ENCODE measurements at regions not wholly inside any gene's neighbourhood (a gene's known extent, or its start where the extent isn't known, plus 50 kb on each side); places are given as distances from the start of the nearest gene placed in this dataset.

GRCh38 chr13:61831026-61831425 lies 415.4 kb upstream of the PCDH20 start:
- no peak for DNase-seq
- H3K36me3 Mint-ChIP-seq (ENCODE audit: low read depth) = no peaks in the 10 kb centered on the region
- H3K27ac Mint-ChIP-seq = no peak overlapping the region
- H3K4me3 Mint-ChIP-seq = no peak overlapping the region
- H3K9me3 Mint-ChIP-seq = peaks cover 31% of the 10 kb centered on the region
- H3K4me1 Mint-ChIP-seq (ENCODE audit: low read depth) = no peaks in the 10 kb centered on the region
- no peak for TF ChIP-seq CTCF (IDR thresholded peaks at IDR 0.05)
- no peaks in the 10 kb centered on the region for H3K27me3 Mint-ChIP-seq (ENCODE audit: insufficient read depth)

- Mint-ChIP-seq H3K27ac (no peak overlapping the region), H3K4me1 (ENCODE audit: low read depth) (no peaks in the 10 kb centered on the region), H3K36me3 (ENCODE audit: low read depth) (no peaks in the 10 kb centered on the region), H3K9me3 (peaks cover 31% of the 10 kb centered on the region), H3K4me3 (no peak overlapping the region), H3K27me3 (ENCODE audit: insufficient read depth) (no peaks in the 10 kb centered on the region)
- DNase-seq = no peak
- TF ChIP-seq CTCF (IDR thresholded peaks at IDR 0.05) = no peak
Measured at GRCh38 chr13:61830475-61830874, 414.8 kb upstream of the PCDH20 start.

GRCh38 chr13:61824168-61824567 lies 408.5 kb upstream of the PCDH20 start:
- Mint-ChIP-seq H3K4me1 (ENCODE audit: low read depth) (no peaks in the 10 kb centered on the region), H3K27ac (no peak overlapping the region), H3K4me3 (no peak overlapping the region), H3K9me3 (peaks cover 30% of the 10 kb centered on the region), H3K36me3 (ENCODE audit: low read depth) (no peaks in the 10 kb centered on the region), H3K27me3 (ENCODE audit: insufficient read depth) (no peaks in the 10 kb centered on the region)
- no peak for DNase-seq
- no peak for TF ChIP-seq CTCF (IDR thresholded peaks at IDR 0.05)

GRCh38 chr13:61812286-61812685 lies 396.6 kb upstream of the PCDH20 start:
- Mint-ChIP-seq H3K4me3 (no peak overlapping the region), H3K9me3 (peaks cover 49% of the 10 kb centered on the region), H3K4me1 (ENCODE audit: low read depth) (no peaks in the 10 kb centered on the region), H3K36me3 (ENCODE audit: low read depth) (0 out of 2 replicates have a peak, but pooled peaks cover 6% of the 10 kb centered on the region), H3K27ac (no peak overlapping the region), H3K27me3 (ENCODE audit: insufficient read depth) (no peaks in the 10 kb centered on the region)
- no peak for TF ChIP-seq CTCF (IDR thresholded peaks at IDR 0.05)
- DNase-seq = no peak

GRCh38 chr13:61810065-61810464 lies 394.4 kb upstream of the PCDH20 start:
- DNase-seq = no peak
- no peak overlapping the region for H3K4me3 Mint-ChIP-seq
- H3K27me3 Mint-ChIP-seq (ENCODE audit: insufficient read depth) = no peaks in the 10 kb centered on the region
- 0 out of 2 replicates have a peak, but pooled peaks cover 6% of the 10 kb centered on the region for H3K36me3 Mint-ChIP-seq (ENCODE audit: low read depth)
- no peaks in the 10 kb centered on the region for H3K4me1 Mint-ChIP-seq (ENCODE audit: low read depth)
- no peak overlapping the region for H3K27ac Mint-ChIP-seq
- H3K9me3 Mint-ChIP-seq = peaks cover 38% of the 10 kb centered on the region
- no peak for TF ChIP-seq CTCF (IDR thresholded peaks at IDR 0.05)

- H3K4me3 Mint-ChIP-seq = no peak overlapping the region
- no peaks in the 10 kb centered on the region for H3K4me1 Mint-ChIP-seq (ENCODE audit: low read depth)
- no peaks in the 10 kb centered on the region for H3K27me3 Mint-ChIP-seq (ENCODE audit: insufficient read depth)
- TF ChIP-seq CTCF (IDR thresholded peaks at IDR 0.05) = no peak
- H3K27ac Mint-ChIP-seq = no peak overlapping the region
- H3K9me3 Mint-ChIP-seq = peaks cover 31% of the 10 kb centered on the region
- H3K36me3 Mint-ChIP-seq (ENCODE audit: low read depth) = no peaks in the 10 kb centered on the region
- DNase-seq = no peak
Measured at GRCh38 chr13:61797397-61797796, 381.7 kb upstream of the PCDH20 start.
